ENCODE measurements at regions not wholly inside any gene's neighbourhood (a gene's known extent, or its start where the extent isn't known, plus 50 kb on each side); places are given as distances from the start of the nearest gene placed in this dataset.

GRCh38 chr12:124633365-124634362 lies 66.3 kb upstream of the NCOR2 start:
- DNase-seq (ENCODE audit: low read depth in 3 of 3, low spot score in 1 of 3): no peak

DNA sequence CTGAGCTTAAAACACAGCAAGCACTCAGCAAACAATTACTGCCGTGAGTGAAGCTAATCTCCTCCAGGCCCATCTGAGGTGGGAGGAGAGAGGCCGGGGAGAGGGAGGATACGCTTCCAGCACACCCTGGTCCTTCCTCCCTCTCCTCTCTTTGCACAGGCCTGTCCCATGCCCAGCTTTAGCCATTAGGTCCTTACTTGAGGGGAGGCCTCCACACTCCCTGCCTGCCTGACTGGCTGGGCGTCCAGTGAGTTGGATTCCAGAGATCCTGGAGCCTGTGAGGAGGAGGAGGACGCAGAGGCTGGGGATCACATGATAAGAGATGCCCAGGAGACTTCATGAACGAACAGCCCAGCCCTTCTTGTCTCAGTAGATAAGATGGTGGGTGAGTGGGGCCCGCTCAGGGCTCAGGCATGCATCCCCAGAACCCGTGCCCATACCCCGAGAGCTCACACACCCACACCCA lies 65.1 kb upstream of the NCOR2 start:
- DNase-seq (ENCODE audit: low read depth in 3 of 3, low spot score in 1 of 3): no peak

DNA sequence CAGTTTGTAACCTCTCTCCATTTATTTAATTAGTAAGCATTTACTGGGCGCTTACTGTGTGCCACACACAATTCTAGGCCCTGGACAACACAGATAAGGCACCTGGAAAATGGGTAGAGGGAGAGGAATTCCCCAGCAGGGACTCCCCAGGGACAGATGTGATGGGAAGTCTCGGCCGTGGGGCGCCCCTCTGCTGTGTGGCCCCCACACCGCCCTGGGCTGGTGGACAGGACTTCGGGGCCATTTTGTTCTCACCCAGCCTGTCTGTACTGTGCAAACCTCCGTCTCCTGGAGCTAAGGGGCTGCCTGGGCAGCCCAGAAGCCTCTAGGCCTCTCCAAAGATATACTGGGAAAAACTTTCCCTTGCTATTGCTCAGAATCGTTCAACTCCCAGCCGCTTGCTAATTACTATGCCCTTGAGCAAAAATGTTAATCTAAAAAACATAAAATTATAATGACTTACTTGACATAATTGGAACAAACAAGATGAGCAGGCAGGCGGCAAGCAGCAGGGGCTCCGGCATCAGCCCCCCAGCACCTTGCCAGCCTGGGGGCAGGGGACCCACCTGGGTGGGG lies 64.4 kb upstream of the NCOR2 start:
- no peak for DNase-seq (ENCODE audit: low read depth in 3 of 3, low spot score in 1 of 3)

DNA sequence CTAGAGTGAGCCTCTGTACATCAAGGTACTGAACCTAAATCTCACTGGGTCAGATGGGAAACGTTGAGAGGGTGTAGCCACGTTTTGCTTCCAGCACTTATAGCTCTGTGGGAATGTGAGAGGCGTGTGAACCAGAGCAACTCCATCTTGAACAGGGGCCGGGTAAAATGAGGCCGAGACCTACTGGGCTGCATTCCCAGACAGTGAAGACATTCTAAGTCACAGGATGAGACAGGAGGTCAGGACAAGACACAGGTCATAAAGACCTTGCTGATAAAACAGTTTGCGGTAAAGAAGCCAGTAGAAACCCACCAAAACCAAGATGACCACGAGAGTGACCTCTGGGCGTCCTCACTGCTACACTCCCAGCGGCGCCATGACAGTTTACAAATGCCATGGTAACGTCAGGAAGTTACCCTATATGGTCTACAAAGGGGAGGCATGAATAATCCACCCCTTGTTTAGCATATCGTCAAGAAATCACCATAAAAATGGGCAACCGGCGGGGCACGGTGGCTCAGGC lies 63.4 kb upstream of the NCOR2 start:
- no peak for DNase-seq (ENCODE audit: low read depth in 3 of 3, low spot score in 1 of 3)

- no peak for DNase-seq (ENCODE audit: low read depth in 3 of 3, low spot score in 1 of 3)
Measured at GRCh38 chr12:124629789-124630480, 62.5 kb upstream of the NCOR2 start.

- DNase-seq (ENCODE audit: low read depth in 3 of 3, low spot score in 1 of 3): no peak
Measured at GRCh38 chr12:124629117-124629516, 61.7 kb upstream of the NCOR2 start.

- DNase-seq (ENCODE audit: low read depth in 3 of 3, low spot score in 1 of 3): no peak
Measured at GRCh38 chr12:124627956-124628355, 60.5 kb upstream of the NCOR2 start.

- no peak for DNase-seq (ENCODE audit: low read depth in 3 of 3, low spot score in 1 of 3)
Measured at GRCh38 chr12:124626971-124627411, 59.6 kb upstream of the NCOR2 start.

- no peak for DNase-seq (ENCODE audit: low read depth in 3 of 3, low spot score in 1 of 3)
Measured at GRCh38 chr12:124625867-124626675, 58.7 kb upstream of the NCOR2 start.

GRCh38 chr12:124624823-124625222 lies 57.4 kb upstream of the NCOR2 start:
- DNase-seq (ENCODE audit: low read depth in 3 of 3, low spot score in 1 of 3): no peak

DNA sequence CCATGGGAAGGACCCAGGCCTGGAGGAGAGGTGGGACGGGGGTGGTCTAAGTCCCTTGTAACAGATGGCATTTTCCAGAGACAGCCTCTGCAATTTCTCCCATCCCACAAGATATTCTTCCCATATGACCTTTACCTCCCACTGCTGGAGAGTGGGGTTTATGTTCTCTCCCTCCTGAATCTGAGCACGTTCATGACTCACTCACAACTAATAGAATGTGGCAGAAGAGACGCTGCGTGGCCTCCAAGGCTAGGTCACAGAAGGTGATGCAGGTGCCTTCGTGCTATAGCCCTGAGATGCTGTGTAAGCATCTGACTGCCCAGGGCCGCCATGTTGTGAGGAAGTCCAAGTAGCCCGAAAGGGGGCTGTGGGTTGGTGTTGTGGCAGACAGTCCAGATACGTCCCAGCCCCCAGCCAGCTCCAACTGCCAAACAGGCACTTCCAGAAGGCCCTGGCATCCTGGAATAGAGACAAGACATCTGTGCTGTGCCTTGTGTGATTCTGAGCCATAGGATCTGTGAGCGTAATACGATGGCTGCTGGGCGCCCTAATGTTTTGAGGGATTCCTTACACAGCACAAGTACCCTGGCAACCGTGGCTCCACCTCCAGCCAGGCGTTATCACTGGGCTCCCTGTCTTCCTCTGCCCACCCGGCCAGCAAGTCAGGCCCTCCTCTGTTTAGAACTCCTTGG lies 56.1 kb upstream of the NCOR2 start:
- DNase-seq (ENCODE audit: low read depth in 3 of 3, low spot score in 1 of 3): no peak

DNA sequence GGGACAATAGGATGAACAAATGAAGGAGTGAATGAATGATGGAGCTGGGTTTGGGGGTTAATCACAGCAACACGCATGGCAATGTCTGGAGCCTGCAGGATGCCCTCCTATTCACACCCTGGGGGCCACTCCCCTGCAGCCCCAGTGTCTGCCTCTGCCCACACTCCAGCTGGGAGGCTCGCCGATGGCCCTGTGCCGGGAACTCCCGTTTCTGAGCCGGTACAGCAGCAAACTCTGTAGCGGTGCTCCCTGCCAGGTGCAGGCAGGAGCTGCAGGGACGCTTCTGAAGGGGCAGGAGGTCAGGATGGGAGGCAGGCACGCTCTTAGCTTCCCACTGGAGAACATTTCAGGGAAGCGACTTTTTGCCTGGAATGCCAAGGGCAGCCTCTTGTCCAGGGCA lies 55.4 kb upstream of the NCOR2 start:
- DNase-seq (ENCODE audit: low read depth in 3 of 3, low spot score in 1 of 3): no peak

GRCh38 chr12:124622331-124622730 lies 54.9 kb upstream of the NCOR2 start:
- DNase-seq (ENCODE audit: low read depth in 3 of 3, low spot score in 1 of 3): no peak

DNA sequence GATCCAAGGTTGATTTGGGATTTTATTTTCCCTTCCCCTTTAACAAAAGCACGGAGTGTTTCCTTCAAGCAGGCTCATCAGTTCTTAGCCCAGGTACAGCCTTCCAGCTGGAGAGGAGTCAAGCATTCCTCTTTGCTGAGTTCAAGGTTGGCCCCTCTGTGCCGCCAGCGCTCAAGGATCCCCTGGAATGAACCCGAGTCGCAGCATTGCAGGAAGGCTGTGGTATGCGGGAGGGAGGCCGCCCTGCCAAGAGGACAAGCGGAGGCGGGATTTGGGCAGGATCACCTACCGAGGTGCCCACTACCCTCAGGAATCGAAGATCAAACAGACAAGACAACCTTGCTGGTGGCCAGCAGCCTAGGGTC lies 53.9 kb upstream of the NCOR2 start:
- no peak for DNase-seq (ENCODE audit: low read depth in 3 of 3, low spot score in 1 of 3)

- no peak for DNase-seq (ENCODE audit: low read depth in 3 of 3, low spot score in 1 of 3)
Measured at GRCh38 chr12:124620606-124621295, 53.3 kb upstream of the NCOR2 start.

GRCh38 chr12:124618291-124618902 lies 51.0 kb upstream of the NCOR2 start:
- DNase-seq (ENCODE audit: low read depth in 3 of 3, low spot score in 1 of 3): no peak

- DNase-seq (ENCODE audit: low read depth in 3 of 3, low spot score in 1 of 3): no peak
Measured at GRCh38 chr12:124617615-124618014, 50.2 kb upstream of the NCOR2 start.

All from stimulated activated CD4-positive, alpha-beta T cell treated with anti-CD3 and anti-CD28 coated beads, TNF-alpha, amount 100 ng/mL, for 1 hour (primary cell).